CD4-positive, alpha-beta T cell (primary cell): ENCODE measurements at regions not wholly inside any gene's neighbourhood (a gene's known extent, or its start where the extent isn't known, plus 50 kb on each side); places are given as distances from the start of the nearest gene placed in this dataset.

Source experiments
- ATAC-seq: fragments of 200-7000 bp; cut with Tn5 transposase; one replicate; pipeline ENCODE4 v1.10.0; 2022; ENCODE audit warnings: mild to moderate bottlenecking; ENCODE audit not compliant: poor library complexity
- CTCF ChIA-PET: fragments of 350-600 bp; sonication (Branson Sonifier 250); formaldehyde crosslinking; loops from one replicate; lab custom pipeline; 2021; ENCODE audit warnings: antibody characterized with exemption, inconsistent platforms; lab: Charles Lee
- POLR2A ChIA-PET: fragments of 350-600 bp; sonication (Branson Sonifier 250); formaldehyde crosslinking; loops from one replicate; lab custom pipeline; 2021; ENCODE audit warnings: antibody characterized with exemption, inconsistent platforms; lab: Charles Lee
- DNase-seq, 14 experiments: peaks; one replicate each; pipeline ENCODE4 v3.0.0-alpha.2; 2013 to 2020; ENCODE audit warnings: mixed read lengths in 2 of 14
- H3K27ac ChIP-seq, 2 donors: one replicate each; pipeline versions ENCODE4 v1.5.1 to v1.7.0; 2013; ENCODE audit warnings: low read length in 2 of 2, low read depth in 1 of 2, mild to moderate bottlenecking in 1 of 2
- H3K27me3 ChIP-seq, 2 experiments: 1 replicate in 1 of 2; 2 replicates in 1 of 2; pipeline versions ENCODE4 v1.6.1 to v1.7.0; 2013; ENCODE audit warnings: low read length in 2 of 2, control low read depth in 1 of 2, mild to moderate bottlenecking in 1 of 2, moderate library complexity in 1 of 2; ENCODE audit not compliant: insufficient read depth in 2 of 2, control insufficient read depth in 1 of 2
- H3K36me3 ChIP-seq: one replicate; pipeline ENCODE4 v1.6.1; 2013; ENCODE audit warnings: low read length, control low read depth; ENCODE audit not compliant: insufficient read depth
- H3K4me1 ChIP-seq: one replicate; pipeline ENCODE4 v1.6.1; 2013; ENCODE audit warnings: low read length, control low read depth; ENCODE audit not compliant: insufficient read depth
- H3K4me3 ChIP-seq: one replicate; pipeline ENCODE4 v1.5.1; 2013; ENCODE audit warnings: mild to moderate bottlenecking, low read length, moderate library complexity
- H3K9me3 ChIP-seq, 2 experiments: 1 replicate in 1 of 2; 2 replicates in 1 of 2; pipeline versions ENCODE4 v1.6.1 to v1.7.0; 2013; ENCODE audit warnings: low read length in 2 of 2, mild to moderate bottlenecking in 2 of 2, control low read depth in 1 of 2, moderate library complexity in 1 of 2; ENCODE audit not compliant: control insufficient read depth in 1 of 2, insufficient read depth in 1 of 2
- H3K27ac Mint-ChIP-seq: one replicate; pipeline ENCODE4 v1.8.0; 2020; ENCODE audit warnings: mixed read lengths
- H3K27me3 Mint-ChIP-seq: one replicate; pipeline ENCODE4 v1.8.0; 2021; ENCODE audit warnings: mixed read lengths
- H3K36me3 Mint-ChIP-seq: one replicate; pipeline ENCODE4 v1.8.0; 2021; ENCODE audit warnings: low read depth, mixed read lengths
- H3K4me1 Mint-ChIP-seq: one replicate; pipeline ENCODE4 v1.8.0; 2021; ENCODE audit warnings: low read depth, mixed read lengths
- H3K4me3 Mint-ChIP-seq: one replicate; pipeline ENCODE4 v1.8.0; 2020; ENCODE audit warnings: mild to moderate bottlenecking, mixed read lengths
- H3K9me3 Mint-ChIP-seq: one replicate; pipeline ENCODE4 v1.8.0; 2020; ENCODE audit warnings: mixed read lengths
- CTCF ChIP-seq: fragments of 200-600 bp; IDR thresholded peaks from one replicate; pipeline ENCODE4 v1.8.0; 2022; ENCODE audit warnings: antibody characterized with exemption, mild to moderate bottlenecking
- intact Hi-C, 2 experiments: fragments of 100-400 bp; cut with DNase I in 1 of 2; cut with micrococcal nuclease in 1 of 2; formaldehyde crosslinking; loops; one replicate each; pipeline versions ENCODE4 v1.15.1 to v1.9.0; 2023 to 2025; cut with DNase I, micrococcal nuclease

DNA sequence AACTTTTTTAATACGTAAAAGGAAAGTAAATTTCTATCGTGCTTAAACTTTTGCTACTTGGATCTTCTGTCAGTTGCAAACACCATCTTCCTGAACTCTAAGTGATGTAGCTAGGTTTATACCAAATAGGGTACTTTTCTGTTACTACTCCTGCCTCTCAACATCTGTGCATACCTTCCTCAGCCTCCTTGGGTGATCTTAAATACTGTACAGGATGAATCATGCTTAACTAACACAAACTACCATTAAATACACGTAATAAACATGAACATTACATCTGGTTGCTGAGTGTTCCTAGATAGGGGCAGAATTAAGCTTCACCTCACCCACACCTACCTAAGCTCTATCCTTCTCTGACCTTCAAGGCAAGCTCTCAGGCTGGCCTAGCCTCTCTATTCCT, 398.0 kb downstream of the TXNL1 start:
- no peak for ATAC-seq

GRCh38 chr18:56238576-56238975, 399.8 kb downstream of the TXNL1 start:
- H3K4me1 ChIP-seq = no peaks in the 10 kb centered on the region
- no peak for TF ChIP-seq CTCF
- POLR2A ChIA-PET = no interaction called here
- no peak overlapping the region for H3K27ac ChIP-seq
- peak in 1 of 14 experiments; percentile 9 for DNase-seq
- H3K36me3 ChIP-seq = no peaks in the 10 kb centered on the region
- no peaks in the 10 kb centered on the region for H3K27me3 ChIP-seq
- no peaks in the 10 kb centered on the region for H3K9me3 ChIP-seq
- Mint-ChIP-seq H3K4me3 (no peak overlapping the region), H3K27me3 (no peaks in the 10 kb centered on the region), H3K36me3 (no peaks in the 10 kb centered on the region), H3K4me1 (no peaks in the 10 kb centered on the region), H3K27ac (no peak overlapping the region), H3K9me3 (no peaks in the 10 kb centered on the region)
- CTCF ChIA-PET = no interaction called here
- intact Hi-C loops = no loop called here
- ATAC-seq = no peak
- H3K4me3 ChIP-seq = no peak overlapping the region

More for the DNA sequence above, 398.0 kb downstream of the TXNL1 start:
- Histone ChIP-seq H3K9me3 (no peaks in the 10 kb centered on the region), H3K27me3 (no peaks in the 10 kb centered on the region), H3K4me3 (no peak overlapping the region), H3K27ac (no peak overlapping the region), H3K36me3 (no peaks in the 10 kb centered on the region), H3K4me1 (no peaks in the 10 kb centered on the region)
- intact Hi-C loops = no loop called here
- Mint-ChIP-seq H3K9me3 (no peaks in the 10 kb centered on the region), H3K27me3 (no peaks in the 10 kb centered on the region), H3K36me3 (no peaks in the 10 kb centered on the region), H3K4me3 (no peak overlapping the region), H3K4me1 (no peaks in the 10 kb centered on the region), H3K27ac (no peak overlapping the region)
- ChIA-PET CTCF (no interaction called here), POLR2A (no interaction called here)
- TF ChIP-seq CTCF = no peak
- no peak for DNase-seq

DNA sequence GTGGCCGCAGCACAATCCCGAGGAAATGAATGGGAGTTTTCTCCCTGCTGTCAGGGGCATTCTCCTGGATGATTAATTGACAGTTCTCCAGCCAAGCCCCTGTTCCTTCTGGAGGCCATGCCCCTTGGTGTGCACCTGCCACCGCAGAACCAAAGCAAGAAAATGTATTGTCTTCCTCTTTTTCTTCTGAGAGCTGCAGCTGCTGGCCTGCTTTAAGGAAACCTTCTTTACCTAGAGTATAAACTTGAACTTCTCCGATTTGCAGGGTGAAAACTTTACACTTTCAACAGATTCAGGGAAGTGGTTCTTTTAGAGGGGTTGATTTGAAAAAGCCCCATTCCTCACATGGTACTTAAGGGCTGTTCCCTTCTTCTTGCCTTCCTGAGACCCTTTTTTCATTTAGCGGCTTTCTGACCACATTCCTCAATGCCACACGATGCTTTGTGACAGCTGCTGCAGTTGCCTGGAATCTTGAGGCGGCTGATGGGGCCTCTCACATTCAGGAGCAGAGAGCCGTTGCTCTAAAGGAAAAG, 402.8 kb downstream of the TXNL1 start:
- ChIA-PET POLR2A (no interaction called here), CTCF (no interaction called here)
- intact Hi-C loops = no loop called here
- no peak for TF ChIP-seq CTCF
- DNase-seq (peak in 3 of 14 experiments; percentile 2 to 8 (median 7)), ATAC-seq (no peak)
- no peaks in the 10 kb centered on the region for H3K36me3 Mint-ChIP-seq
- no peaks in the 10 kb centered on the region for H3K27me3 Mint-ChIP-seq
- Histone ChIP-seq H3K27me3 (no peaks in the 10 kb centered on the region), H3K4me1 (no peaks in the 10 kb centered on the region), H3K36me3 (no peaks in the 10 kb centered on the region), H3K27ac (no peak overlapping the region), H3K4me3 (no peak overlapping the region), H3K9me3 (no peaks in the 10 kb centered on the region)
- no peaks in the 10 kb centered on the region for H3K4me1 Mint-ChIP-seq
- H3K4me3 Mint-ChIP-seq = no peak overlapping the region
- no peak overlapping the region for H3K27ac Mint-ChIP-seq
- H3K9me3 Mint-ChIP-seq = peaks cover 8% of the 10 kb centered on the region
